Activated CD4-positive, alpha-beta T cell treated with anti-CD3 and anti-CD28 coated beads for 36 hours (primary cell): ENCODE measurements at regions not wholly inside any gene's neighbourhood (a gene's known extent, or its start where the extent isn't known, plus 50 kb on each side); places are given as distances from the start of the nearest gene placed in this dataset.
"Not testable (repeated sequence)": the region's sequence is repeated elsewhere in the genome, so short reads cannot be mapped to it uniquely, and the experiment has no call there.

ENCODE experiments used
- ATAC-seq: fragments of 200-7000 bp; cut with Tn5 transposase; one replicate; pipeline ENCODE4 v1.10.0; 2021; ENCODE audit warnings: mild to moderate bottlenecking, moderate library complexity
- CTCF ChIA-PET: fragments of 350-600 bp; sonication (Branson Sonifier 250); formaldehyde crosslinking; loops from one replicate; lab custom pipeline; 2021; ENCODE audit warnings: antibody characterized with exemption; lab: Charles Lee
- POLR2A ChIA-PET: fragments of 350-600 bp; sonication (Branson Sonifier 250); formaldehyde crosslinking; loops from one replicate; lab custom pipeline; 2021; ENCODE audit warnings: antibody characterized with exemption, inconsistent platforms; lab: Charles Lee
- DNase-seq: peaks from one replicate; pipeline ENCODE4 v3.0.0-alpha.2; 2020
- H3K27ac Mint-ChIP-seq: one replicate; pipeline ENCODE4 v1.8.0; 2021; ENCODE audit warnings: mixed read lengths
- H3K27me3 Mint-ChIP-seq: one replicate; pipeline ENCODE4 v1.8.0; 2021; ENCODE audit warnings: mixed read lengths
- H3K36me3 Mint-ChIP-seq: one replicate; pipeline ENCODE4 v1.8.0; 2021; ENCODE audit warnings: low read depth, mixed read lengths
- H3K4me1 Mint-ChIP-seq: one replicate; pipeline ENCODE4 v1.8.0; 2021; ENCODE audit warnings: mixed read lengths
- H3K4me3 Mint-ChIP-seq: one replicate; pipeline ENCODE4 v1.8.0; 2021; ENCODE audit warnings: mild to moderate bottlenecking, moderate library complexity, mixed read lengths
- H3K9me3 Mint-ChIP-seq: one replicate; pipeline ENCODE4 v1.8.0; 2021; ENCODE audit warnings: low read depth, mixed read lengths
- intact Hi-C, 2 experiments: fragments of 100-400 bp; cut with DNase I in 1 of 2; cut with micrococcal nuclease in 1 of 2; formaldehyde crosslinking; loops; one replicate each; pipeline versions ENCODE4 v1.14.2 to v1.15.1; 2022 to 2024; cut with DNase I, micrococcal nuclease

GRCh38 chr2:121836611-121837010 is 81.2 kb downstream of the TSN start:
- Mint-ChIP-seq H3K4me1 (no peaks in the 10 kb centered on the region), H3K4me3 (no peak overlapping the region), H3K36me3 (no peaks in the 10 kb centered on the region), H3K9me3 (no peaks in the 10 kb centered on the region), H3K27ac (no peak overlapping the region), H3K27me3 (peaks cover 1% of the 10 kb centered on the region)
- CTCF ChIA-PET = no interaction called here
- intact Hi-C loops = no loop called here
- no peak for ATAC-seq
- POLR2A ChIA-PET = no interaction called here
- no peak for DNase-seq

- ATAC-seq (no peak), DNase-seq (no peak)
- Mint-ChIP-seq H3K27ac (no peak overlapping the region), H3K27me3 (peaks cover 1% of the 10 kb centered on the region), H3K4me3 (no peak overlapping the region), H3K36me3 (no peaks in the 10 kb centered on the region), H3K4me1 (no peaks in the 10 kb centered on the region), H3K9me3 (no peaks in the 10 kb centered on the region)
- CTCF ChIA-PET = interaction anchor here (0.8 kb wide), 1 partner anchor 14 kb away, joined by 3 read pairs; no protein-coding TSS in a partner anchor
- POLR2A ChIA-PET = no interaction called here
- intact Hi-C loops = no loop called here
These were observed 82.1 kb downstream of the TSN start for GRCh38 chr2:121837591-121837990.

GRCh38 chr2:121838551-121838950 is 83.1 kb downstream of the TSN start:
- CTCF ChIA-PET = no interaction called here
- ATAC-seq (no peak), DNase-seq (no peak)
- Mint-ChIP-seq H3K27me3 (peaks cover 1% of the 10 kb centered on the region), H3K4me1 (no peaks in the 10 kb centered on the region), H3K27ac (no peak overlapping the region), H3K9me3 (no peaks in the 10 kb centered on the region), H3K36me3 (no peaks in the 10 kb centered on the region), H3K4me3 (no peak overlapping the region)
- POLR2A ChIA-PET = no interaction called here
- intact Hi-C loops = no loop called here

GRCh38 chr2:121839584-121839983 is 84.1 kb downstream of the TSN start:
- no peak for ATAC-seq
- intact Hi-C loops = no loop called here
- Mint-ChIP-seq H3K4me3 (no peak overlapping the region), H3K9me3 (no peaks in the 10 kb centered on the region), H3K27me3 (no peaks in the 10 kb centered on the region), H3K36me3 (no peaks in the 10 kb centered on the region), H3K27ac (no peak overlapping the region), H3K4me1 (no peaks in the 10 kb centered on the region)
- ChIA-PET CTCF (no interaction called here), POLR2A (no interaction called here)
- no peak for DNase-seq

- Mint-ChIP-seq H3K9me3 (no peaks in the 10 kb centered on the region), H3K36me3 (no peaks in the 10 kb centered on the region), H3K4me1 (no peaks in the 10 kb centered on the region), H3K27me3 (peaks cover 5% of the 10 kb centered on the region), H3K4me3 (no peak overlapping the region), H3K27ac (no peak overlapping the region)
- ChIA-PET POLR2A (no interaction called here), CTCF (interaction anchor here (0.6 kb wide), 1 partner anchor 375 kb away, joined by 3 read pairs; no protein-coding TSS in a partner anchor)
- DNase-seq (no peak), ATAC-seq (no peak)
- intact Hi-C loops = no loop called here
These were observed 93.8 kb downstream of the TSN start for GRCh38 chr2:121849236-121849635.

GRCh38 chr2:121853149-121853548 is 97.7 kb downstream of the TSN start:
- H3K4me3 Mint-ChIP-seq, POLR2A ChIA-PET, H3K9me3 Mint-ChIP-seq, H3K4me1 Mint-ChIP-seq, ATAC-seq, H3K36me3 Mint-ChIP-seq, CTCF ChIA-PET, H3K27me3 Mint-ChIP-seq, H3K27ac Mint-ChIP-seq, DNase-seq, intact Hi-C loops: not testable (repeated sequence)

- DNase-seq (no peak), ATAC-seq (no peak)
- Mint-ChIP-seq H3K4me1 (no peaks in the 10 kb centered on the region), H3K9me3 (no peaks in the 10 kb centered on the region), H3K36me3 (no peaks in the 10 kb centered on the region), H3K27ac (no peak overlapping the region), H3K27me3 (peaks cover 21% of the 10 kb centered on the region), H3K4me3 (no peak overlapping the region)
- POLR2A ChIA-PET = no interaction called here
- CTCF ChIA-PET = interaction anchor here (0.7 kb wide), 1 partner anchor 12 kb away, joined by 3 read pairs; no protein-coding TSS in a partner anchor
- intact Hi-C loops = no loop called here
These were observed 100.1 kb downstream of the TSN start for GRCh38 chr2:121855510-121855909.

- CTCF ChIA-PET = interaction anchor here (0.6 kb wide), 1 partner anchor 693 kb away, joined by 4 read pairs; no protein-coding TSS in a partner anchor
- Mint-ChIP-seq H3K27ac (no peak overlapping the region), H3K36me3 (no peaks in the 10 kb centered on the region), H3K9me3 (no peaks in the 10 kb centered on the region), H3K4me3 (no peak overlapping the region), H3K27me3 (peaks cover 28% of the 10 kb centered on the region), H3K4me1 (no peaks in the 10 kb centered on the region)
- no peak for DNase-seq
- no peak for ATAC-seq
- POLR2A ChIA-PET = no interaction called here
- intact Hi-C loops = no loop called here
These were observed 100.9 kb downstream of the TSN start for GRCh38 chr2:121856360-121856759.

GRCh38 chr2:121858369-121858768 is 102.9 kb downstream of the TSN start:
- H3K4me1 Mint-ChIP-seq = no peaks in the 10 kb centered on the region
- peaks cover 34% of the 10 kb centered on the region for H3K27me3 Mint-ChIP-seq
- ATAC-seq = no peak
- H3K27ac Mint-ChIP-seq = no peak overlapping the region
- no peaks in the 10 kb centered on the region for H3K36me3 Mint-ChIP-seq
- H3K9me3 Mint-ChIP-seq = no peaks in the 10 kb centered on the region
- POLR2A ChIA-PET = no interaction called here
- no peak overlapping the region for H3K4me3 Mint-ChIP-seq
- CTCF ChIA-PET = no interaction called here
- DNase-seq = no peak
- intact Hi-C loops = no loop called here

GRCh38 chr2:121858847-121859246 is 103.4 kb downstream of the TSN start:
- Mint-ChIP-seq H3K27ac (no peak overlapping the region), H3K36me3 (no peaks in the 10 kb centered on the region), H3K27me3 (peaks cover 34% of the 10 kb centered on the region), H3K9me3 (peaks cover 2% of the 10 kb centered on the region), H3K4me1 (no peaks in the 10 kb centered on the region), H3K4me3 (no peak overlapping the region)
- CTCF ChIA-PET = no interaction called here
- DNase-seq (no peak), ATAC-seq (no peak)
- POLR2A ChIA-PET = no interaction called here
- intact Hi-C loops = no loop called here

GRCh38 chr2:121860033-121860757 is 104.7 kb downstream of the TSN start:
- ATAC-seq (no peak), DNase-seq (no peak)
- Mint-ChIP-seq H3K27me3 (peaks cover 32% of the 10 kb centered on the region), H3K4me3 (no peak overlapping the region), H3K4me1 (no peaks in the 10 kb centered on the region), H3K9me3 (peaks cover 2% of the 10 kb centered on the region), H3K27ac (no peak overlapping the region), H3K36me3 (no peaks in the 10 kb centered on the region)
- POLR2A ChIA-PET = no interaction called here
- intact Hi-C loops = no loop called here
- CTCF ChIA-PET = no interaction called here

- Mint-ChIP-seq H3K27me3 (peaks cover 30% of the 10 kb centered on the region), H3K4me3 (no peak overlapping the region), H3K27ac (no peak overlapping the region), H3K36me3 (no peaks in the 10 kb centered on the region), H3K9me3 (peaks cover 2% of the 10 kb centered on the region), H3K4me1 (no peaks in the 10 kb centered on the region)
- ChIA-PET POLR2A (no interaction called here), CTCF (no interaction called here)
- DNase-seq (no peak), ATAC-seq (no peak)
- intact Hi-C loops = no loop called here
These were observed 105.3 kb downstream of the TSN start for GRCh38 chr2:121860758-121861227.
